ENCODE measurements at regions not wholly inside any gene's neighbourhood (a gene's known extent, or its start where the extent isn't known, plus 50 kb on each side); places are given as distances from the start of the nearest gene placed in this dataset.

- no peak for TF ChIP-seq TCF7L2 (IDR thresholded peaks at IDR 0.05; ENCODE audit: low read depth, low read length)
- no peak for TF ChIP-seq CTCF (IDR thresholded peaks at IDR 0.05)
- TF ChIP-seq REST (IDR thresholded peaks at IDR 0.05; ENCODE audit: insufficient read depth in 1 of 2, low read depth in 2 of 2, low read length in 1 of 2) = no peak
- TF ChIP-seq POLR2AphosphoS5 (IDR thresholded peaks at IDR 0.05; ENCODE audit: low read depth, low read length) = no peak
- TF ChIP-seq SIN3A (IDR thresholded peaks at IDR 0.05; ENCODE audit: borderline replicate concordance, insufficient read depth, low read depth, low read length) = no peak
- Histone ChIP-seq H3K27ac (ENCODE audit: low read length) (no peak overlapping the region), H3K4me3 (ENCODE audit: low read depth in 2 of 2, low read length in 2 of 2) (no peak overlapping the region), H3K9me3 (ENCODE audit: control insufficient read depth, insufficient read depth, low read depth, low read length) (0 out of 2 replicates have a peak, but pooled peaks cover 6% of the 10 kb centered on the region), H3K36me3 (ENCODE audit: control insufficient read depth, insufficient read depth, low read length) (no peaks in the 10 kb centered on the region), H3K4me1 (ENCODE audit: control insufficient read depth, insufficient read depth, low read length) (no peaks in the 10 kb centered on the region), H3K27me3 (ENCODE audit: control insufficient read depth, insufficient read depth, low read length) (no peaks in the 10 kb centered on the region)
- BruUV-seq (replicated peaks) = no TSS peak
- ATAC-seq (no peak), DNase-seq (ENCODE audit: low read depth, low spot score) (no peak)
- in situ Hi-C loops (cut with HindIII; ENCODE audit: low pct_unique_long_range_greater_than_20kb, low sequenced_read_pairs) = no loop called here
- intact Hi-C loops (cut with micrococcal nuclease; ENCODE audit: unreplicated experiment) = no loop called here
- ChIA-PET CTCF (no interaction called here), POLR2A (no interaction called here)
Observed at GRCh38 chr3:30273304-30274072, 332.9 kb upstream of the TGFBR2 start.

GRCh38 chr3:30277494-30277893 is 328.9 kb upstream of the TGFBR2 start:
- H3K9me3 ChIP-seq (ENCODE audit: control insufficient read depth, insufficient read depth, low read depth, low read length) = peaks cover 6% of the 10 kb centered on the region; the same call in 1 of the 2 replicates
- no peaks in the 10 kb centered on the region for H3K36me3 ChIP-seq (ENCODE audit: control insufficient read depth, insufficient read depth, low read length)
- ChIA-PET POLR2A (no interaction called here), CTCF (no interaction called here)
- no peak for DNase-seq (ENCODE audit: low read depth, low spot score)
- TF ChIP-seq TCF7L2 (IDR thresholded peaks at IDR 0.05; ENCODE audit: low read depth, low read length) (no peak), SIN3A (IDR thresholded peaks at IDR 0.05; ENCODE audit: borderline replicate concordance, insufficient read depth, low read depth, low read length) (no peak), REST (IDR thresholded peaks at IDR 0.05; ENCODE audit: insufficient read depth in 1 of 2, low read depth in 2 of 2, low read length in 1 of 2) (no peak), POLR2AphosphoS5 (IDR thresholded peaks at IDR 0.05; ENCODE audit: low read depth, low read length) (no peak), CTCF (IDR thresholded peaks at IDR 0.05) (no peak)
- intact Hi-C loops (cut with micrococcal nuclease; ENCODE audit: unreplicated experiment) (no loop called here), in situ Hi-C loops (cut with HindIII; ENCODE audit: low pct_unique_long_range_greater_than_20kb, low sequenced_read_pairs) (no loop called here)
- no TSS peak for BruUV-seq (replicated peaks)
- no peak for ATAC-seq
- H3K4me1 ChIP-seq (ENCODE audit: control insufficient read depth, insufficient read depth, low read length) = no peaks in the 10 kb centered on the region; the same call in 1 of the 2 replicates
- H3K27me3 ChIP-seq (ENCODE audit: control insufficient read depth, insufficient read depth, low read length) = no peaks in the 10 kb centered on the region
- no peak overlapping the region for H3K27ac ChIP-seq (ENCODE audit: low read length)
- H3K4me3 ChIP-seq (ENCODE audit: low read depth in 2 of 2, low read length in 2 of 2) = no peak overlapping the region

All from Panc1 (cell line).